ENCODE measurements at regions not wholly inside any gene's neighbourhood (a gene's known extent, or its start where the extent isn't known, plus 50 kb on each side); places are given as distances from the start of the nearest gene placed in this dataset.

DNA sequence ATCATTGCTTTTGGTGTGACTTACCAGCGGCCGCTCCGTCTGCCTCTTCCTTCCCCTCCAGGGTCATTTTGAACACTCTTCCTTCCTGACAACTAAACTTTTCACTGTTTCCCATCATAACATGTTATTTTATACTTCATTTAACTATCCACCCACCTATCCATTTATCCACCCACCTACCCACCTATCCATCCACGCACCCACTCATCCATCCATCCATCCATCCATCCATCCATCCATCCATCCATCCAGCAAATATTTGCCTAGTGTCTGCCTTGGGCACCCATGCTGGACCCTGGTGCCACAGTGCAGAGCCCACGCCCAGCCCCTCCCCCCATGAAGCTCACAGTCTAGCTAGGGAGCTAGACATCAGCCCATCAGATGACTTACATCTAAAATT lies 254.9 kb downstream of the TLE3 start:
- DNase-seq (ENCODE audit: low spot score), result no peak

- DNase-seq (ENCODE audit: low spot score), result no peak
Observed at GRCh38 chr15:69843276-69843899, 254.3 kb downstream of the TLE3 start.

DNA sequence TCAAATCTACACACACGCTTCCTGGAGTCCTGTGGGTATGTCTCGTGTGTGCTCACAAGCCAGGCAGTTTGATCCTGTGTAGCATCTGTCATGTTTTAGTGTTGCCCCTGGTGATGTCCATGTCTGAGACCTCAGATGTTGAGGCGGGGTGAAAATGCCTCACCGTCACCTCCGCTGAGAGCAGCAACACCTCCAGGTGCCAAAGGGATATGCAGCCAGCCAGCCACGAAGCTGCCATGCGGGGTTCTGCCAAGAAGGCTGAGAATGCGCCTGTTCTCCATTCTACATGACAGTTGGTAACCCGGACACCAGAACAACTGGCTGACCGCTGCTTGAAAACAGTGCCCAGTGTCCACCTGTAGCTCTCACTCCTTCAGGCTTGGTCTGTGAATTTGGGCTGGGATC lies 253.8 kb downstream of the TLE3 start:
- DNase-seq (ENCODE audit: low spot score), result no peak

- DNase-seq (ENCODE audit: low spot score), result no peak
Observed at GRCh38 chr15:69845159-69845558, 252.6 kb downstream of the TLE3 start.

GRCh38 chr15:69847625-69848024 lies 250.1 kb downstream of the TLE3 start:
- DNase-seq (ENCODE audit: low spot score), result no peak

DNA sequence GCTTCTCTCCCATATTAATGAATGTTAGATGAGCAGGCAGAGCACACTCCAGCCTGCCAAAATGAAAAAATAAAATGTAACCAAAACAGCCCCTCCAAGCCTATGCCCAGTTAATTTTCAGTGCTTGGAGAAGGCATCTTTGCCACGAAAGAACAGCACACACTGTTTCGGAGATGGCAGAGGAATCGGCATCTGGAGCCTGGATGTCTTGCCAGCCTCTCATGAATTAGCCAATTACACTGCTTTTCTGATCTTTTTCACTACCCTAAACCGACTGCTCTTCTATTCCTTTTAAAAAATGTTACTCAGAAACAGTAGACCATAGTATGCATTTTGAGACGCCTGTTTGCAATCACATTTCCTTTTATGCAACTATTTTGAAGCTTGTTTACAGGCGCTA lies 249.6 kb downstream of the TLE3 start:
- DNase-seq (ENCODE audit: low spot score), result no peak

DNA sequence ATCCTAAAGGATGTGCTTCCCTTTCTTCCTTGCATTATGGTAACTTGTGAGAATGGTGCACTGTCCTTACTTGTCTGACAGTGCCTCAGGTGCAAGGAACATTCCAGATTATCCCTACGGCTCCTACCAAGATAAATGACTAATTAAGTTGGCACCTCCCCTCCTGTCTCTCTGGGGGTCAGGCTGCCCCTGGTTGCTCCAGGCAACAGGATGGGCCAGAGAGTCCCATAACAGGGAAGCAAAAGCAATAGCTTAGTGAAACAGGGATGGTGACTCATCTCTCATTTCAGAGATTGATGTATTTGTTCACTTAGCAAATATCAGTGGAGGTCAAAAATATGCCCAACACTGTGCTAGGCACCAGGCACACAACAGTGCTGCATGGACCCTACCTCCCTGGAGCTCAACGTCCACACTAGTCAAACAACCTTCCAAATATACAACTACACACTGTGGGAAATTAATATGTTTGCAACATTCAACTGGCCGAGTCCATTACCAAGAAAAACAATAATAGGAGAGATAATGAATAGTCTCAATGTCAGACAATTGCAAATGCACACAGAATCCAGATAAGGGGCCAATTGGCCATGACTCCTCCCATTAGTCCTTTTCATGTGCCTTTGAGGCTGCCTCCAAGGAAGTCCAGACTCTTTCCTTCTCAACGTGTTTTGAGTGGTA lies 249.0 kb downstream of the TLE3 start:
- DNase-seq (ENCODE audit: low spot score), result no peak

- DNase-seq (ENCODE audit: low spot score), result no peak
Observed at GRCh38 chr15:69849232-69849610, 248.5 kb downstream of the TLE3 start.

- DNase-seq (ENCODE audit: low spot score), result no peak
Observed at GRCh38 chr15:69852482-69852881, 245.2 kb downstream of the TLE3 start.

GRCh38 chr15:69852916-69853315 lies 244.8 kb downstream of the TLE3 start:
- DNase-seq (ENCODE audit: low spot score), result no peak

- DNase-seq (ENCODE audit: low spot score), result no peak
Observed at GRCh38 chr15:69853544-69853951, 244.2 kb downstream of the TLE3 start.

DNA sequence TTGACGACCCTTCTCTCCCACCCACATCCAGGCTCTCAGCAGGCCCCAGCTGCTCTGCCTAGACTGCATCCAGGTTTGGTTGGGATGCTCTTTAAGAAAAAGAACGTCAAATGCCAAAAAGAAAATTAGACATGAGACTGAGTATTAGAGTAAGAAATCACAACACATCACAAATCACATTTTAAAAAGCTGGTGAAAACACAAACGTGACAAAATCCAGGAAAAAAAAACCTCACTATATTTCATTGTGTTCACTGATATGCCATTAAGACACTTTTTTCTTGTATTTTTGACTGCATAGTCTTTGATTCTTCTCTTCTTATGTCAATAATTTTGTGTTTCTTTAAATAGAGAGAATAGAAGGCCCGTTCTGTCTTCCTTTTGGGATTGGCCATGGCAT lies 243.7 kb downstream of the TLE3 start:
- DNase-seq (ENCODE audit: low spot score), result no peak

DNA sequence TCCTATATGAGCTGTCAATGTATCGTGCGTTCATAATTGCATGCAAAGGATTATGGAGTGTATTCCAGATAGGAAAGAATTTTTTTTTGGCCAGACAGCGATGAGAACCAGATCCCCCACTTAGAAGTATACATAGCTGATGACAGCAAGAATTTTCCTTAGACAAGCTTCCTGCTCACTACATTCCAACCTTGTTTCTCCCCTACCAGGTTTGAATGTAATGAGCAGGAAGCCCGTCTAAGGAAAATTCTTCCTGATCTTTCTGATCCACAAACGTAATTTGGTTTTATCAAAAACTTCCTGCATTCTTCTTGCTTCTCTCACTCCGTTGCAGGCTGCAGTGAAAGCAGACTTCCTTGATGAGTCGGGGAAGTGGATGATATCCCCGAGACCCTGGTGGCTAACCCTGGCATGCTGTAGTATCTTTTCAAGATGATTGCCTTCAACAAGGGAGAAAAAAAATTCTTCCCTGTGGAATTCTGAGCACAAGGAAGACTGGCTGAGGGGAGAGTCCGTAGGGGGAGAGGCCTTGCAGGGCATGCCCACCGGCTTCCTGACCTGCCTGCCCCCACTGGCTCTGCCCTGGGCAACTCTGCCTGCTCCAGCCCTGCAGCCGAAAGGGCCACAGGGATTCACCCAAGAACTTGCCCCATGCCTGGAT lies 243.1 kb downstream of the TLE3 start:
- no peak for DNase-seq (ENCODE audit: low spot score)

DNA sequence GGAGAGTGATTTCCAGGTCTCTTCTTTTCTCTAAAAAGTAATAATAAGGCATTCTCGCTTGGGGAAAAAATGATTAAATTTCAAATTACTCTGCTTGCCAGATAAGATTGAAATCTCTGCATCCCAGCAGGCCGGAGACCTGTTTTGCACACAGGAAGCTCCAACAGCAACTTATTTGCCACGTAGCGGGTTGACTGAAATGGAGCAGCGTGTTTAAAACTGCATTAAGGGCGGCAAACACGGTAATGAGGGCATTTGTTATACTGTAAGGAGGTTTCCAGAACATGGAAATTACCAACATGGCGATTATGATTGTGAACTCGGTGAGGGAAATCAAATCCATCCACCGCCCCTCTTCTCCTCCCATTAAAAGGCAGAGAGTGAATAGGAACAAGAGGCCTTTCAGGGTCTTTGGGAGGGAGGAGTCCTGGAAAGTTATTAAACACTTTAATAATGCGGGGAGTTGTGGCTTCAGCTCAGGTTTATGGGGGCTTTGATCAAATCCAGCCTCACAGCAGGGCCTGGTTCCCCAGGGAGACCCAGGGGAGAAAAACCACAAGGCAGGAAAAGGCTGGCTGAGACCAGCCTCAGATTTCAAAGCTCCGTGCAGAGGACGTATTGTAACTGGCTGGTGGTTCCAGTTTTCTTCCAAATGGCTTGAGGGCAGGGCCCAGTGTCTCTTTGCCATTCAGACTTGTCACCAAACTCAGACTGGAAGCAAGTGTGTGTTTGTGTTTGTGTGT lies 242.3 kb downstream of the TLE3 start:
- DNase-seq (ENCODE audit: low spot score), result no peak

GRCh38 chr15:69857250-69857649 lies 240.5 kb downstream of the TLE3 start:
- DNase-seq (ENCODE audit: low spot score), result no peak

GRCh38 chr15:69857686-69858391 lies 239.9 kb downstream of the TLE3 start:
- DNase-seq (ENCODE audit: low spot score), result no peak

- no peak for DNase-seq (ENCODE audit: low spot score)
Observed at GRCh38 chr15:69858456-69858855, 239.3 kb downstream of the TLE3 start.

GRCh38 chr15:69859866-69860265 lies 237.9 kb downstream of the TLE3 start:
- no peak for DNase-seq (ENCODE audit: low spot score)

DNA sequence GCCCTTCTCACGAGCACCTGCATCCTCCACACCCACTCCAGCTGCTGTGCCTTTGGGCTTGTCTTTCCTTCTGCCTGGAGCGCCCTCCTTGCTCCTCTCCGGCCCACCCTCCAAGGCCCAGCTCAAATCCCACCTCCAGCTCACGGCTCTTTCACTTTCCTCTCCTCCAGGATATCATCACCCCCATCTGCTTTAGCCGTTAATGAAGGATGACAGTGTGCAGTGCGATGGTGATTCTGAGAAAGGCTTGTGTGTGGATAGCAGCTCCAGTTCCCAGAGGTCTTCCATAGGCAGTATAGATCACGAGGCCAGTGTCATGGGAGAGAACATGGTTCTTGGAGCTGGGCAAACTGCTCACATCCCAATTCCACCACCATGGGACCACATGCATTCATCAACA lies 237.4 kb downstream of the TLE3 start:
- DNase-seq (ENCODE audit: low spot score), result no peak

- DNase-seq (ENCODE audit: low spot score), result no peak
Observed at GRCh38 chr15:69860921-69861320, 236.8 kb downstream of the TLE3 start.

GRCh38 chr15:69861331-69862171 lies 236.2 kb downstream of the TLE3 start:
- DNase-seq (ENCODE audit: low spot score), result peak; percentile 22

Data from COLO829 (cell line).